ENCODE measurements at regions not wholly inside any gene's neighbourhood (a gene's known extent, or its start where the extent isn't known, plus 50 kb on each side); places are given as distances from the start of the nearest gene placed in this dataset.

- H3K9ac ChIP-seq (ENCODE audit: control insufficient read depth, insufficient read depth, low read length) = no peak overlapping the region
- no peaks in the 10 kb centered on the region for H3K27me3 ChIP-seq (replicated peaks in 1 of 2; ENCODE audit: control insufficient read depth in 2 of 2, insufficient read depth in 2 of 2, low read length in 1 of 2)
- no peaks in the 10 kb centered on the region for H3K79me2 ChIP-seq (ENCODE audit: control insufficient read depth, insufficient read depth, low read length)
- DNase-seq (ENCODE audit: low read depth, low spot score) (no peak), ATAC-seq (no peak), FAIRE-seq (no peak)
- SMC1A ChIA-PET (ENCODE audit: uncharacterized antibody, unreplicated experiment) = no interaction called here
- in situ Hi-C loops (cut with MboI) = no loop called here
- H3K36me3 ChIP-seq (ENCODE audit: control insufficient read depth in 2 of 2, insufficient read depth in 2 of 2, low read length in 1 of 2) = no peaks in the 10 kb centered on the region
- RAD21 ChIA-PET (ENCODE audit: unreplicated experiment) = no interaction called here
- no peak overlapping the region for H2AFZ ChIP-seq (ENCODE audit: control insufficient read depth, low read depth, low read length)
- WGBS (ENCODE audit: insufficient coverage, insufficient replicate concordance, low lambda C conversion rate, missing lambda C conversion rate) = 59% methylated on average over 1 of the region's 1 CpG
- H4K20me1 ChIP-seq (ENCODE audit: control insufficient read depth, insufficient read depth) = no peaks in the 10 kb centered on the region
- H3K9me3 ChIP-seq (replicated peaks; ENCODE audit: control insufficient read depth, insufficient read depth, low read length) = no peaks in the 10 kb centered on the region
- H3K4me3 ChIP-seq = no peak overlapping the region
- H3K27ac ChIP-seq (ENCODE audit: control insufficient read depth, insufficient read depth) = no peak overlapping the region
- POLR2A ChIA-PET = no interaction called here
- TF ChIP-seq SIN3A (IDR thresholded peaks at IDR 0.05; ENCODE audit: low read depth, low read length) = no peak
- TF ChIP-seq ESRRA (IDR thresholded peaks at IDR 0.05; ENCODE audit: low read length) = no peak
- no peak for TF ChIP-seq RUNX3 (IDR thresholded peaks at IDR 0.05; ENCODE audit: low read length)
- TF ChIP-seq BMI1 (IDR thresholded peaks at IDR 0.05; ENCODE audit: borderline replicate concordance) = no peak
- no peak for TF ChIP-seq ZNF274 (IDR thresholded peaks at IDR 0.05; ENCODE audit: insufficient read depth, insufficient read length)
- TF ChIP-seq ATF3 (IDR thresholded peaks at IDR 0.05; ENCODE audit: borderline replicate concordance, extremely low read depth, low read depth, low read length) = no peak
- no peak for TF ChIP-seq MTA2 (IDR thresholded peaks at IDR 0.05; ENCODE audit: low read depth)
- no peak for TF ChIP-seq RELB (IDR thresholded peaks at IDR 0.05; ENCODE audit: low read depth)
- TF ChIP-seq CBX5 (IDR thresholded peaks at IDR 0.05; ENCODE audit: low read depth) = no peak
- no peak for TF ChIP-seq JUND (IDR thresholded peaks at IDR 0.05; ENCODE audit: low read depth, low read length)
- no peak for TF ChIP-seq POU2F2 (IDR thresholded peaks at IDR 0.05; ENCODE audit: borderline replicate concordance, low read depth, low read length)
- TF ChIP-seq MTA3 (IDR thresholded peaks at IDR 0.05; ENCODE audit: borderline replicate concordance, low read length) = no peak
- no peak for TF ChIP-seq ZNF207 (IDR thresholded peaks at IDR 0.05; ENCODE audit: borderline replicate concordance)
- no peak for TF ChIP-seq MEF2B (IDR thresholded peaks at IDR 0.05; ENCODE audit: partially characterized antibody, poor library complexity, severe bottlenecking)
- TF ChIP-seq LARP7 (IDR thresholded peaks at IDR 0.05) = no peak
- no peak for TF ChIP-seq ZNF592 (IDR thresholded peaks at IDR 0.05)
- no peaks in the 10 kb centered on the region for H3K4me1 ChIP-seq (ENCODE audit: control insufficient read depth, insufficient read depth, low read length)
- intact Hi-C loops (cut with micrococcal nuclease; ENCODE audit: unreplicated experiment) = no loop called here
- no peak overlapping the region for H3K4me2 ChIP-seq (ENCODE audit: control insufficient read depth, insufficient read depth)
- BruUV-seq (replicated peaks) = no TSS peak
- CTCF ChIA-PET = no interaction called here
Measured at GRCh38 chrX:140337263-140337662, 167.6 kb downstream of the SOX3 start.
